ENCODE measurements at regions not wholly inside any gene's neighbourhood (a gene's known extent, or its start where the extent isn't known, plus 50 kb on each side); places are given as distances from the start of the nearest gene placed in this dataset.

DNA sequence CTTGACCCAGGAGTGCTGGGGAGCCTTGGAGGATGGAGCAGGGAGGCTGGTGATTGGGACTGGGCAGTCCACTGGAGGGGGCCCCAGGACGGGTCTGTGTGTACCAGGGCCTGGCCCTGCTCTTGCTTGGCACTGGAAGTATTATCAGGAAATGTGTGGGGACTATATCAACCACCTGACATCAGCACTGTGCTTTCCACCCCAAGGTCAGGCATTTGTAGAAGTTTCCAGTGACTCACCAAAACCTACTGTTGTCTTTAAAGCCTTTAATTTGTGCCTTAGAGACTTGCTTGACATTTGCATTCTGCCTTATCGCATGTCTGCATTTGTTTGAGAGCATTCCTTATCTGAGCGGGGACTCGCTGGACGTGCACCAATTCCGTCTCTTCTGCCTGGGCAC lies 323.1 kb downstream of the FOXL1 start:
- no peak overlapping the region for H3K9ac ChIP-seq
- no peaks in the 10 kb centered on the region for H3K9me3 ChIP-seq (ENCODE audit: control insufficient read depth, low read length)
- no peaks in the 10 kb centered on the region for H3K79me2 ChIP-seq
- TF ChIP-seq, protein P1, sequence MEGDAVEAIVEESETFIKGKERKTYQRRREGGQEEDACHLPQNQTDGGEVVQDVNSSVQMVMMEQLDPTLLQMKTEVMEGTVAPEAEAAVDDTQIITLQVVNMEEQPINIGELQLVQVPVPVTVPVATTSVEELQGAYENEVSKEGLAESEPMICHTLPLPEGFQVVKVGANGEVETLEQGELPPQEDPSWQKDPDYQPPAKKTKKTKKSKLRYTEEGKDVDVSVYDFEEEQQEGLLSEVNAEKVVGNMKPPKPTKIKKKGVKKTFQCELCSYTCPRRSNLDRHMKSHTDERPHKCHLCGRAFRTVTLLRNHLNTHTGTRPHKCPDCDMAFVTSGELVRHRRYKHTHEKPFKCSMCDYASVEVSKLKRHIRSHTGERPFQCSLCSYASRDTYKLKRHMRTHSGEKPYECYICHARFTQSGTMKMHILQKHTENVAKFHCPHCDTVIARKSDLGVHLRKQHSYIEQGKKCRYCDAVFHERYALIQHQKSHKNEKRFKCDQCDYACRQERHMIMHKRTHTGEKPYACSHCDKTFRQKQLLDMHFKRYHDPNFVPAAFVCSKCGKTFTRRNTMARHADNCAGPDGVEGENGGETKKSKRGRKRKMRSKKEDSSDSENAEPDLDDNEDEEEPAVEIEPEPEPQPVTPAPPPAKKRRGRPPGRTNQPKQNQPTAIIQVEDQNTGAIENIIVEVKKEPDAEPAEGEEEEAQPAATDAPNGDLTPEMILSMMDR (IDR thresholded peaks at IDR 0.05) = no peak
- no peak overlapping the region for H3K27ac ChIP-seq
- no peaks in the 10 kb centered on the region for H3K36me3 ChIP-seq (ENCODE audit: control insufficient read depth, insufficient read depth, low read length)
- H3K4me1 ChIP-seq = peaks cover 6% of the 10 kb centered on the region
- H3K4me3 ChIP-seq (ENCODE audit: low read depth, low read length) = no peak overlapping the region
- H3K4me2 ChIP-seq (ENCODE audit: low read length) = no peak overlapping the region
- no peaks in the 10 kb centered on the region for H3K27me3 ChIP-seq (ENCODE audit: control insufficient read depth, insufficient read depth, low read length)
- H2AFZ ChIP-seq = no peak overlapping the region

DNA sequence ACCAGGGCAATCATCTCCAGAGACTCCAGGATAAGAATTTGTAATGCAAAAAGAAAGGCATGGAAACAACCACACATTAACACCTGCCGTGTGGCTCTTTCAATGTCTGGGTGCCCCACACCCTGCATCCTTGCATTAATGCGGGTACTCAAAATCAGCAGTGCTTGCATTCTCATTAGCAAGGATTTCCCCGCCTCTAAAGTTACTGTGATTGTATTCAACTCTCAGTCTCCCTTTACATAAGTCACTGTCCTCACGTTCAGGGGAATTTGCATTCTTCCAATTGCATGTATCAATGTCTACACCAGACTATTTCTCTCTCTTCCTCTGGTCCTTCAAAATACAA lies 324.3 kb downstream of the FOXL1 start:
- Histone ChIP-seq H3K9ac (no peak overlapping the region), H3K4me1 (peaks cover 6% of the 10 kb centered on the region), H3K27ac (no peak overlapping the region), H2AFZ (no peak overlapping the region), H3K79me2 (no peaks in the 10 kb centered on the region), H3K4me3 (ENCODE audit: low read depth, low read length) (no peak overlapping the region), H3K27me3 (ENCODE audit: control insufficient read depth, insufficient read depth, low read length) (no peaks in the 10 kb centered on the region), H3K9me3 (ENCODE audit: control insufficient read depth, low read length) (no peaks in the 10 kb centered on the region), H3K4me2 (ENCODE audit: low read length) (no peak overlapping the region), H3K36me3 (ENCODE audit: control insufficient read depth, insufficient read depth, low read length) (no peaks in the 10 kb centered on the region)
- TF ChIP-seq, protein P1 (IDR thresholded peaks at IDR 0.05) = no peak

DNA sequence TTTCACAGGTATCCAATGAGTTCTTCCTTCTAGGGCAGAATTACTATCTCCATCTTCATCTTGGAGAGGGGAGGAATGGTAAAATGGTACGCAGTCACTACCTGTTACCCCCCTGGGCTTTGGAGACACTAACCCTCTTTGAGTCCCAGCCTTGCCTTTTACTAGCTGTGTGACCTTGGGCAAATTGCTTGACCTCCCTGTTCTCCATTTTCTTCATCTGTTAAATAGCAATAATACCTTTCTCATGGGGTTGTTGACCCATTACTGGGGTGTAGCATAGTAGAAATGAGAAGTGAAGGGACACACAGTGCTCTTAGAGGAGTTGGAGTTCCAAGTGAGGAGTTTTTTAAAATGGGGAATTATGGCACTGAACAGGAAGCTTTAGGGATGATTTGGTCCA lies 324.7 kb downstream of the FOXL1 start:
- H2AFZ ChIP-seq = no peak overlapping the region
- TF ChIP-seq, protein P1 (IDR thresholded peaks at IDR 0.05) = no peak
- H3K9me3 ChIP-seq (ENCODE audit: control insufficient read depth, low read length) = no peaks in the 10 kb centered on the region

DNA sequence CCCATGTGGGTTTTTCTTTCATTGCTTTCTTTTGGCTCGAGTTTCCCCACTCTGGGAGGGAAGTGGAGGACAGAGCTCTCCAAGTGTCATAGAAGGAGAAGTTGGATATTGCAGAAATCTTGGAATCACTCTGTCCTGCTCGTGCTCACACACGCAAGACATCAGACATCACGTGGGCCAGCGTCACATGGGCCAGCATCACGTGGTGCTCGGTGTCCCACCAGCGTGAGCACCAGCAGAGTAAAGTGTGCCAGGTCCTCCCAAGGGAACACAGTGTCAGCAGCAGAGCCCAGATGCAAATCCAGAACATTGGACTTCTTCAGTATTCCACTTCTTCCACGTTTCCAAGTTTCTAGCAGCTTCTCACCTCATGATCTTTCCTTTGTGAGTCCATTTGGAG lies 327.0 kb downstream of the FOXL1 start:
- H3K36me3 ChIP-seq (ENCODE audit: control insufficient read depth, insufficient read depth, low read length) = no peaks in the 10 kb centered on the region
- no peaks in the 10 kb centered on the region for H3K79me2 ChIP-seq
- peaks cover 6% of the 10 kb centered on the region for H3K4me1 ChIP-seq
- TF ChIP-seq, protein P1 (IDR thresholded peaks at IDR 0.05) = no peak
- H3K4me2 ChIP-seq (ENCODE audit: low read length) = no peak overlapping the region
- H3K27me3 ChIP-seq (ENCODE audit: control insufficient read depth, insufficient read depth, low read length) = no peaks in the 10 kb centered on the region
- no peak overlapping the region for H3K9ac ChIP-seq
- H3K27ac ChIP-seq = no peak overlapping the region
- no peaks in the 10 kb centered on the region for H3K9me3 ChIP-seq (ENCODE audit: control insufficient read depth, low read length)
- no peak overlapping the region for H3K4me3 ChIP-seq (ENCODE audit: low read depth, low read length)
- no peak overlapping the region for H2AFZ ChIP-seq

More for the DNA sequence above, 324.7 kb downstream of the FOXL1 start:
- Histone ChIP-seq H3K27me3 (ENCODE audit: control insufficient read depth, insufficient read depth, low read length) (no peaks in the 10 kb centered on the region), H3K79me2 (no peaks in the 10 kb centered on the region), H3K36me3 (ENCODE audit: control insufficient read depth, insufficient read depth, low read length) (no peaks in the 10 kb centered on the region), H3K4me2 (ENCODE audit: low read length) (no peak overlapping the region), H3K9ac (no peak overlapping the region), H3K4me1 (peaks cover 6% of the 10 kb centered on the region), H3K4me3 (ENCODE audit: low read depth, low read length) (no peak overlapping the region), H3K27ac (no peak overlapping the region)

DNA sequence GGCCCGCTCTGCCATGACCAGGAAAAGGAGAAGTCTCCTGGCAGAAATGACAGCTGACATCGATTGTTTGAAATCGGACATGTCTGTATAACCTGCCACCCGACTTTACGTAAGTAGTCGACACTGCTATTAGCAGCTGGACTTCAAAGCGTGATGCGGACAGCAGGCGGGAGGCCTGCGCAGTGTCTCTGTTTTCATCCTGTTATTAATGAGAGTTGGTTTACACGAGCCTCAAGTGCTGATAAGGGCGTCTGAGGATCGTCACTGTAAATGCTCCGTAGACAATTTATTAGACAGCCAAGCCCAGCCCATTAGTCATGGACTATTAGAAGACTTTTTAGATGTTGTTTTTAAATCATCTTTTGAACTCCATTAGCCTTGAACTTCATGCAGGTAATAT lies 328.3 kb downstream of the FOXL1 start:
- H3K9me3 ChIP-seq (ENCODE audit: control insufficient read depth, low read length) = no peaks in the 10 kb centered on the region

More for the DNA sequence above, 328.3 kb downstream of the FOXL1 start:
- H3K79me2 ChIP-seq = no peaks in the 10 kb centered on the region
- TF ChIP-seq, protein P1 (IDR thresholded peaks at IDR 0.05) = no peak
- no peak overlapping the region for H3K9ac ChIP-seq
- H3K36me3 ChIP-seq (ENCODE audit: control insufficient read depth, insufficient read depth, low read length) = no peaks in the 10 kb centered on the region
- H3K4me3 ChIP-seq (ENCODE audit: low read depth, low read length) = no peak overlapping the region
- H3K27me3 ChIP-seq (ENCODE audit: control insufficient read depth, insufficient read depth, low read length) = no peaks in the 10 kb centered on the region
- no peak overlapping the region for H3K4me2 ChIP-seq (ENCODE audit: low read length)
- peaks cover 6% of the 10 kb centered on the region for H3K4me1 ChIP-seq
- H2AFZ ChIP-seq = no peak overlapping the region
- no peak overlapping the region for H3K27ac ChIP-seq
